ENCODE measurements at regions not wholly inside any gene's neighbourhood (a gene's known extent, or its start where the extent isn't known, plus 50 kb on each side); places are given as distances from the start of the nearest gene placed in this dataset.

DNA sequence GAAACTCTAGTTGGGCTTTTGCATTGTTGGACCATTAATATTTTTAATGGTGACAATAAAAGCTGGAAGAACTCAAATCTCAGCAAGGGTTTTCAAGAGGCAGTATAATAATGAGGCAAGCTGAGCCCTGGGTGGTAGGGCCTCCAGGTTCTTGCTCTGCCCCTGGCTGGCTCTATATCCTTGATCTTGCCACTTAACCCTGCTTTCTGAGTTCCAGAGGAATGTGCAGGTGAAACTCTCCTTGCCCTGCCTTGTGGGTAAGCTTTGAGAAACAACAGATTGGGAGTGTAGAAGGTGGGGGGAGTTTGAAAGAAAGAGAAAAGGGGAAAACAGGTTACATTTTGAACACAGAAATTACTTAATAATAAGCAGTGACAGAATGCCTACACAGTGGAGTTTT lies 103.3 kb upstream of the MAP4K3 start:
- TF ChIP-seq CTCF (IDR thresholded peaks at IDR 0.05; ENCODE audit: borderline replicate concordance, extremely low read depth, low read length, poor library complexity, severe bottlenecking) = no peak
- no peak for TF ChIP-seq EZH2 (IDR thresholded peaks at IDR 0.05; ENCODE audit: borderline replicate concordance, low read depth, low read length, severe bottlenecking)

All from DND-41 (cell line).